HEK293 (cell line): ENCODE measurements at regions not wholly inside any gene's neighbourhood (a gene's known extent, or its start where the extent isn't known, plus 50 kb on each side); places are given as distances from the start of the nearest gene placed in this dataset.

ENCODE experiments used
- CTCF ChIA-PET: fragments of 350-600 bp; formaldehyde crosslinking; extraction: SDS; loops from one replicate; lab custom pipeline; 2021; ENCODE audit warnings: antibody characterized with exemption; lab: Yijun Ruan, JAX
- POLR2A ChIA-PET: fragments of 300-600 bp; formaldehyde crosslinking; extraction: SDS; loops from one replicate; lab custom pipeline; 2020; ENCODE audit warnings: antibody characterized with exemption, inconsistent platforms; lab: Yijun Ruan, JAX
- H3K27ac ChIP-seq: fragments of 200-500 bp; sonication (Bioruptor generic); 2 replicates; pipeline ENCODE4 v1.5.1; 2014; ENCODE audit warnings: low read depth, low read length, control low read depth, inconsistent platforms; ENCODE audit errors: extremely low read depth
- H3K36me3 ChIP-seq, 2 experiments: fragments of 200-500 bp in 1 of 2; sonication (Bioruptor generic) in 1 of 2; 1 replicate in 1 of 2; 2 replicates in 1 of 2; pipeline ENCODE4 v1.5.1; 2014 to 2017; ENCODE audit warnings: inconsistent platforms in 2 of 2, low read length in 2 of 2; ENCODE audit not compliant: control insufficient read depth in 2 of 2, insufficient read depth in 1 of 2
- H3K4me1 ChIP-seq: fragments of 200-500 bp; sonication (Bioruptor generic); 2 replicates; pipeline ENCODE4 v1.5.1; 2014; ENCODE audit warnings: mild to moderate bottlenecking, low read length, inconsistent platforms; ENCODE audit not compliant: control insufficient read depth, insufficient read depth
- H3K4me3 ChIP-seq: 2 replicates; pipeline ENCODE4 v1.5.1; 2011; ENCODE audit warnings: low read depth, mild to moderate bottlenecking, control low read depth, low read length, moderate library complexity
- H3K9me3 ChIP-seq: fragments of 200-500 bp; sonication (Bioruptor generic); 2 replicates; pipeline ENCODE4 v1.5.1; 2014; ENCODE audit warnings: low read depth, low read length, inconsistent platforms; ENCODE audit not compliant: control insufficient read depth, insufficient read depth
- PRDM10 ChIP-seq: fragments of 450-650 bp; formaldehyde crosslinking; IDR thresholded peaks from 2 replicates; pipeline ENCODE4 v1.5.1; 2016; ENCODE audit warnings: missing biosample characterization, missing genetic modification characterization
- PRDM4 ChIP-seq: fragments of 450-650 bp; formaldehyde crosslinking; IDR thresholded peaks from 2 replicates; pipeline ENCODE4 v1.5.1; 2017; ENCODE audit warnings: missing biosample characterization, missing genetic modification characterization
- REST ChIP-seq: fragments of 450-650 bp; formaldehyde crosslinking; IDR thresholded peaks from 2 replicates; pipeline ENCODE4 v1.5.1; 2016; ENCODE audit warnings: missing biosample characterization, missing genetic modification characterization
- SCRT1 ChIP-seq: fragments of 450-650 bp; formaldehyde crosslinking; IDR thresholded peaks from 2 replicates; pipeline ENCODE4 v1.5.1; 2016; ENCODE audit warnings: missing biosample characterization, missing genetic modification characterization, borderline replicate concordance
- TCF7L2 ChIP-seq: IDR thresholded peaks from 2 replicates; pipeline ENCODE4 v1.6.1; 2011; ENCODE audit warnings: low read depth, mild to moderate bottlenecking, inconsistent platforms, low read length, moderate library complexity, borderline replicate concordance
- ZBTB10 ChIP-seq: fragments of 450-650 bp; formaldehyde crosslinking; IDR thresholded peaks from 2 replicates; pipeline ENCODE4 v1.5.1; 2016; ENCODE audit warnings: missing biosample characterization, missing genetic modification characterization
- ZBTB6 ChIP-seq: fragments of 450-650 bp; formaldehyde crosslinking; IDR thresholded peaks from 2 replicates; pipeline ENCODE4 v1.5.1; 2017; ENCODE audit warnings: missing biosample characterization, missing genetic modification characterization
- ZEB2 ChIP-seq: fragments of 450-650 bp; formaldehyde crosslinking; IDR thresholded peaks from 2 replicates; pipeline ENCODE4 v1.5.1; 2016; ENCODE audit warnings: missing biosample characterization, missing genetic modification characterization
- ZNF10 ChIP-seq: fragments of 450-650 bp; formaldehyde crosslinking; IDR thresholded peaks from 2 replicates; pipeline ENCODE4 v1.5.1; 2017; ENCODE audit warnings: missing biosample characterization, missing genetic modification characterization
- ZNF155 ChIP-seq: fragments of 450-650 bp; formaldehyde crosslinking; IDR thresholded peaks from 2 replicates; pipeline ENCODE4 v1.5.1; 2016; ENCODE audit warnings: missing biosample characterization, missing genetic modification characterization
- ZNF239 ChIP-seq: fragments of 450-650 bp; formaldehyde crosslinking; IDR thresholded peaks from 2 replicates; pipeline ENCODE4 v1.5.1; 2016; ENCODE audit warnings: missing biosample characterization, missing genetic modification characterization
- ZNF24 ChIP-seq: fragments of 450-650 bp; formaldehyde crosslinking; IDR thresholded peaks from 2 replicates; pipeline ENCODE4 v1.5.1; 2016; ENCODE audit warnings: missing biosample characterization, missing genetic modification characterization
- ZNF311 ChIP-seq: fragments of 450-650 bp; formaldehyde crosslinking; IDR thresholded peaks from 2 replicates; pipeline ENCODE4 v1.5.1; 2017; ENCODE audit warnings: missing biosample characterization, missing genetic modification characterization, borderline replicate concordance
- ZNF501 ChIP-seq: fragments of 450-650 bp; formaldehyde crosslinking; IDR thresholded peaks from 2 replicates; pipeline ENCODE4 v1.5.1; 2016; ENCODE audit warnings: missing biosample characterization, missing genetic modification characterization
- ZNF544 ChIP-seq: fragments of 450-650 bp; formaldehyde crosslinking; IDR thresholded peaks from 2 replicates; pipeline ENCODE4 v1.5.0; 2017; ENCODE audit warnings: missing biosample characterization, missing genetic modification characterization
- ZNF596 ChIP-seq: fragments of 450-650 bp; IDR thresholded peaks from 2 replicates; pipeline ENCODE4 v1.5.0; 2018; ENCODE audit warnings: missing biosample characterization, mild to moderate bottlenecking, missing genetic modification characterization, moderate library complexity
- ZNF600 ChIP-seq: fragments of 450-650 bp; formaldehyde crosslinking; IDR thresholded peaks from 2 replicates; pipeline ENCODE4 v1.5.1; 2016; ENCODE audit warnings: missing biosample characterization, missing genetic modification characterization
- ZNF639 ChIP-seq: fragments of 450-650 bp; formaldehyde crosslinking; IDR thresholded peaks from 2 replicates; pipeline ENCODE4 v1.5.1; 2016; ENCODE audit warnings: missing biosample characterization, missing genetic modification characterization
- ZNF837 ChIP-seq: fragments of 450-650 bp; formaldehyde crosslinking; IDR thresholded peaks from 2 replicates; pipeline ENCODE4 v1.5.1; 2016; ENCODE audit warnings: missing biosample characterization, missing genetic modification characterization

GRCh38 chr20:51856432-51856831, 54.1 kb upstream of the SALL4 start:
- ChIA-PET CTCF (no interaction called here), POLR2A (interaction anchor here (0.7 kb wide), 1 partner anchor 314 kb away, joined by 4 read pairs; the partner anchor contains the start of gene NFATC2)
- Histone ChIP-seq H3K27ac (no peak overlapping the region), H3K4me3 (no peak overlapping the region), H3K9me3 (no peaks in the 10 kb centered on the region), H3K36me3 (no peaks in the 10 kb centered on the region), H3K4me1 (peaks cover 8% of the 10 kb centered on the region)
- TF ChIP-seq PRDM10 (tag by site-specific recombination) (no peak), ZEB2 (tag by site-specific recombination) (no peak), ZNF837 (tag by site-specific recombination) (no peak), TCF7L2 (no peak), ZBTB10 (tag by site-specific recombination) (no peak), ZNF239 (tag by site-specific recombination) (no peak), REST (tag by site-specific recombination) (no peak), ZNF501 (tag by site-specific recombination) (no peak), SCRT1 (tag by site-specific recombination) (no peak), ZNF10 (tag by site-specific recombination) (no peak), ZNF639 (tag by site-specific recombination) (no peak), ZNF155 (tag by site-specific recombination) (no peak), PRDM4 (tag by site-specific recombination) (no peak), ZBTB6 (tag by site-specific recombination) (no peak), ZNF24 (tag by site-specific recombination) (no peak), ZNF544 (tag by site-specific recombination) (no peak), ZNF600 (tag by site-specific recombination) (no peak), ZNF311 (tag by site-specific recombination) (no peak), ZNF596 (no peak)
